RWPE1 (cell line): ENCODE measurements at regions not wholly inside any gene's neighbourhood (a gene's known extent, or its start where the extent isn't known, plus 50 kb on each side); places are given as distances from the start of the nearest gene placed in this dataset.

ENCODE experiments used
- CTCF ChIA-PET: fragments of 350-600 bp; sonication (Branson Sonifier 250); formaldehyde crosslinking; extraction: SDS; loops from one replicate; lab custom pipeline; 2021; lab: Yijun Ruan, JAX
- POLR2A ChIA-PET: fragments of 400-600 bp; formaldehyde crosslinking; extraction: SDS; loops from one replicate; lab custom pipeline; 2020; ENCODE audit warnings: antibody characterized with exemption; ENCODE audit not compliant: low non-redundant PET; lab: Yijun Ruan, JAX
- DNase-seq: peaks from one replicate; pipeline ENCODE4 v3.0.0; 2012; ENCODE audit warnings: low spot score
- H3K27ac ChIP-seq: fragments of 450-650 bp; 2 replicates; pipeline ENCODE4 v1.5.1; 2017
- TF ChIP-seq, protein P1 (sequence below): fragments of 450-650 bp; conservative IDR thresholded peaks from 2 replicates; pipeline ENCODE4 v1.5.1; 2017; ENCODE audit warnings: low read depth, mild to moderate bottlenecking

DNA sequence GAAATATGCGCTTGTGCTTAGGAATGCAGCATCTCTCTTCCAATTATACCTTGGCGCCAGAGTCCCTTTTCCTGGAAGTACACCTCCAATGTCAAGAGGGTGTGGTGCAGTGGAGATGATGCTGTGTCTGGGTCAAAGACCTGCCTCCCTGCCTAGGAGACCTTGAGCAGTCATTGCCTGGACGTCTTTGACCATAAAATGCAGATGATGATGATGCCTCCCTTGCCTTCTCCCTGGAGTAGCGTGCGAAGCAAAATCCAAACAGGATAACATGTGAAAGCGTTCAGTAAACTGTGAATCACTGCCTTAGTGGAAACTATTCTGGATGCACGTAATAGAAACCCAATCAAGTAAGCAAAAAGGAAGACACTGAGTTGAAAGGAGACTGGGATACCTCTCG lies 97.4 kb upstream of the ARMC2 start:
- ChIA-PET CTCF (no interaction called here), POLR2A (no interaction called here)
- TF ChIP-seq, protein P1, sequence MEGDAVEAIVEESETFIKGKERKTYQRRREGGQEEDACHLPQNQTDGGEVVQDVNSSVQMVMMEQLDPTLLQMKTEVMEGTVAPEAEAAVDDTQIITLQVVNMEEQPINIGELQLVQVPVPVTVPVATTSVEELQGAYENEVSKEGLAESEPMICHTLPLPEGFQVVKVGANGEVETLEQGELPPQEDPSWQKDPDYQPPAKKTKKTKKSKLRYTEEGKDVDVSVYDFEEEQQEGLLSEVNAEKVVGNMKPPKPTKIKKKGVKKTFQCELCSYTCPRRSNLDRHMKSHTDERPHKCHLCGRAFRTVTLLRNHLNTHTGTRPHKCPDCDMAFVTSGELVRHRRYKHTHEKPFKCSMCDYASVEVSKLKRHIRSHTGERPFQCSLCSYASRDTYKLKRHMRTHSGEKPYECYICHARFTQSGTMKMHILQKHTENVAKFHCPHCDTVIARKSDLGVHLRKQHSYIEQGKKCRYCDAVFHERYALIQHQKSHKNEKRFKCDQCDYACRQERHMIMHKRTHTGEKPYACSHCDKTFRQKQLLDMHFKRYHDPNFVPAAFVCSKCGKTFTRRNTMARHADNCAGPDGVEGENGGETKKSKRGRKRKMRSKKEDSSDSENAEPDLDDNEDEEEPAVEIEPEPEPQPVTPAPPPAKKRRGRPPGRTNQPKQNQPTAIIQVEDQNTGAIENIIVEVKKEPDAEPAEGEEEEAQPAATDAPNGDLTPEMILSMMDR, result no peak
- no peak overlapping the region for H3K27ac ChIP-seq
- no peak for DNase-seq

GRCh38 chr6:108751282-108751681 lies 96.9 kb upstream of the ARMC2 start:
- H3K27ac ChIP-seq, result no peak overlapping the region
- POLR2A ChIA-PET, result no interaction called here
- no peak for DNase-seq
- TF ChIP-seq, protein P1, result no peak
- CTCF ChIA-PET, result interaction anchor here (0.5 kb wide), 1 partner anchor 87 kb away, joined by 3 read pairs; no protein-coding TSS in a partner anchor

GRCh38 chr6:108751851-108752732 lies 96.1 kb upstream of the ARMC2 start:
- POLR2A ChIA-PET, result no interaction called here
- no peak overlapping the region for H3K27ac ChIP-seq
- DNase-seq, result no peak
- TF ChIP-seq, protein P1, result no peak
- CTCF ChIA-PET, result interaction anchor here (0.5 kb wide), 1 partner anchor 86 kb away, joined by 3 read pairs; no protein-coding TSS in a partner anchor

GRCh38 chr6:108752733-108753590 lies 95.3 kb upstream of the ARMC2 start:
- ChIA-PET POLR2A (no interaction called here), CTCF (no interaction called here)
- no peak overlapping the region for H3K27ac ChIP-seq
- TF ChIP-seq, protein P1, result no peak
- no peak for DNase-seq

GRCh38 chr6:108755257-108756240 lies 92.7 kb upstream of the ARMC2 start:
- ChIA-PET CTCF (no interaction called here), POLR2A (no interaction called here)
- no peak for DNase-seq
- no peak overlapping the region for H3K27ac ChIP-seq
- TF ChIP-seq, protein P1, result no peak
